OCI-LY1 (cell line): ENCODE measurements at regions not wholly inside any gene's neighbourhood (a gene's known extent, or its start where the extent isn't known, plus 50 kb on each side); places are given as distances from the start of the nearest gene placed in this dataset.

Experiments
- CTCF ChIP-seq: fragments of 200-600 bp; sonication (generic), shearing (Covaris generic); IDR thresholded peaks from 2 replicates; pipeline ENCODE4 v1.5.1; 2017; ENCODE audit warnings: mild to moderate bottlenecking, antibody characterized with exemption, low read length, moderate library complexity, mixed read lengths
- EZH2 ChIP-seq: fragments of 200-600 bp; sonication (generic), shearing (Covaris generic); IDR thresholded peaks from 2 replicates; pipeline ENCODE4 v1.8.0; 2017; ENCODE audit warnings: borderline replicate concordance, mixed run types, mild to moderate bottlenecking, antibody characterized with exemption, low read length, moderate library complexity, mixed read lengths

GRCh38 chr14:76662580-76662979 is 98.7 kb upstream of the VASH1 start:
- TF ChIP-seq CTCF (no peak), EZH2 (no peak)
